Caco-2 (cell line): ENCODE measurements at regions not wholly inside any gene's neighbourhood (a gene's known extent, or its start where the extent isn't known, plus 50 kb on each side); places are given as distances from the start of the nearest gene placed in this dataset.

Experiments used
- BruUV-seq: library from RNA; stranded (reverse); fragments of 400-500 nt; replicated peaks from 2 replicates; lab custom pipeline; 2021; lab: Mats Ljungman, UMichigan
- CTCF ChIA-PET: fragments of 300-600 bp; sonication (Branson Sonifier 250); formaldehyde crosslinking; loops from one replicate; lab custom pipeline; 2022; ENCODE audit warnings: antibody characterized with exemption; lab: Charles Lee
- POLR2A ChIA-PET: fragments of 300-600 bp; sonication (Branson Sonifier 250); formaldehyde crosslinking; loops from one replicate; lab custom pipeline; 2022; ENCODE audit warnings: antibody characterized with exemption; lab: Charles Lee
- DNase-seq, 2 experiments: peaks; one replicate each; pipeline versions ENCODE4 v3.0.0 to v3.0.0-alpha.2; 2020 to 2022
- H3K27me3 ChIP-seq: replicated peaks from 2 replicates; pipeline ENCODE4 v1.6.0; 2011; ENCODE audit warnings: low read length; ENCODE audit not compliant: control insufficient read depth, insufficient read depth
- H3K36me3 ChIP-seq: 2 replicates; pipeline ENCODE4 v1.5.1; 2011; ENCODE audit warnings: low read length; ENCODE audit not compliant: control insufficient read depth, insufficient read depth
- H3K4me1 ChIP-seq: fragments of 250-450 bp; sonication (Bioruptor Pico); 2 replicates; pipeline ENCODE4 v1.5.1; 2020; ENCODE audit warnings: mild to moderate bottlenecking
- H3K4me3 ChIP-seq: 2 replicates; pipeline ENCODE4 v1.5.1; 2011; ENCODE audit warnings: low read depth, mild to moderate bottlenecking, control low read depth, low read length
- H3K9me3 ChIP-seq: fragments of 250-450 bp; sonication (Bioruptor Pico); 2 replicates; pipeline ENCODE4 v1.5.1; 2020; ENCODE audit warnings: mild to moderate bottlenecking, moderate library complexity
- H3K27ac Mint-ChIP-seq: one replicate; pipeline ENCODE4 v1.8.0; 2022; ENCODE audit warnings: mixed read lengths; ENCODE audit not compliant: unreplicated experiment
- H3K27me3 Mint-ChIP-seq: one replicate; pipeline ENCODE4 v1.8.0; 2022; ENCODE audit warnings: mixed read lengths; ENCODE audit not compliant: insufficient read depth, unreplicated experiment
- H3K36me3 Mint-ChIP-seq: one replicate; pipeline ENCODE4 v1.8.0; 2022; ENCODE audit warnings: mild to moderate bottlenecking, mixed read lengths; ENCODE audit not compliant: insufficient read depth, unreplicated experiment
- H3K4me1 Mint-ChIP-seq: one replicate; pipeline ENCODE4 v1.8.0; 2022; ENCODE audit warnings: low read depth, mixed read lengths; ENCODE audit not compliant: unreplicated experiment
- H3K4me3 Mint-ChIP-seq: one replicate; pipeline ENCODE4 v1.8.0; 2022; ENCODE audit warnings: mild to moderate bottlenecking, moderate library complexity, mixed read lengths; ENCODE audit not compliant: unreplicated experiment
- H3K9me3 Mint-ChIP-seq: one replicate; pipeline ENCODE4 v1.8.0; 2022; ENCODE audit warnings: mixed read lengths; ENCODE audit not compliant: unreplicated experiment
- intact Hi-C: fragments of 100-400 bp; cut with micrococcal nuclease; formaldehyde crosslinking; loops from one replicate; pipeline ENCODE4 v1.10.0; 2022; ENCODE audit not compliant: unreplicated experiment
- TF ChIP-seq, protein P1 (sequence below), 2 experiments: fragments of 200-600 bp in 1 of 2; IDR thresholded peaks; 1 replicate in 1 of 2; 2 replicates in 1 of 2; pipeline versions ENCODE4 v1.5.1 to v1.8.0; 2011 to 2022; ENCODE audit warnings: antibody characterized with exemption in 1 of 2, control low read depth in 1 of 2, inconsistent platforms in 1 of 2, low read depth in 1 of 2, low read length in 1 of 2, mild to moderate bottlenecking in 1 of 2, moderate library complexity in 1 of 2; ENCODE audit not compliant: insufficient read depth in 1 of 2, severe bottlenecking in 1 of 2, unreplicated experiment in 1 of 2

DNA sequence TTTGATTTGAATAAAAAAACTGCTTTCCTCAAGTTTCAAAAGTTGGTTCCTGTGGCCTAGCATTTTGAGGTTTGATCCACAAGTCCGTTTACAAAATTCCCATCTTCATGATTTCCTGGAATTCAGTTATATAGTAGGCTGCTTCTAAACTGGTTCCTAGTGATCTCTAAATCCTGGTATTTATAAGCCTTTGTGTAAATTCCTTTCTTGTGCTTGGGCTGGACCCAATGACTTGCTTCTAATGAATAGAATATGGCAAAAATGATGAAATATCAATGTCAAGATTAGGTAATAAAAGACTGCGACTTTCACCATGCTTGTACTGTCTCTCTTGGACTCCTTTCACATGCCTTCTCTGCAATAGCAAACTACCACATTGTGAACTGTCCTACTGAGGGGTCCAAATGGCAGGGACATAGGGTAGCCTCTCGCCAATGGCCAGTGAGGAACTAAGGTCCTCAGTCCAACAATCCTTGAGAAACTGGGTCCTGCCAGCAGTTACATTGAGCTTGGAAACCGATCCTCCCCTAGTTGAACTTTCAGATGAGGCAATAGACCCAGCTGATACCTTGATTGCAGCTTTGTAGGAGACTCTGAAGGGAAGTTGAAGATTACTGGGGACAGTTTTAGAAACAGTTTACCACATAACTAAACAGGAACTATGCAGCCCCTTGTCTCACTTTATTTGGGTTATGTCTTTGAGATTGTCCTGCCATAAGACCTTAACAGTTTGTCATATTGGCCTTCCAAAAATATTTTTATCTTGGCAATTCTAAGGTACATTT lies 303.9 kb upstream of the TBC1D5 start:
- intact Hi-C loops: no loop called here
- Histone ChIP-seq H3K4me1 (no peaks in the 10 kb centered on the region), H3K36me3 (no peaks in the 10 kb centered on the region), H3K27me3 (no peaks in the 10 kb centered on the region), H3K4me3 (no peak overlapping the region), H3K9me3 (no peaks in the 10 kb centered on the region)
- Mint-ChIP-seq H3K36me3 (no peaks in the 10 kb centered on the region), H3K27me3 (no peaks in the 10 kb centered on the region), H3K27ac (no peak overlapping the region), H3K9me3 (peaks cover 3% of the 10 kb centered on the region), H3K4me3 (no peak overlapping the region), H3K4me1 (no peaks in the 10 kb centered on the region)
- DNase-seq: no peak
- ChIA-PET POLR2A (no interaction called here), CTCF (no interaction called here)
- TF ChIP-seq, protein P1, sequence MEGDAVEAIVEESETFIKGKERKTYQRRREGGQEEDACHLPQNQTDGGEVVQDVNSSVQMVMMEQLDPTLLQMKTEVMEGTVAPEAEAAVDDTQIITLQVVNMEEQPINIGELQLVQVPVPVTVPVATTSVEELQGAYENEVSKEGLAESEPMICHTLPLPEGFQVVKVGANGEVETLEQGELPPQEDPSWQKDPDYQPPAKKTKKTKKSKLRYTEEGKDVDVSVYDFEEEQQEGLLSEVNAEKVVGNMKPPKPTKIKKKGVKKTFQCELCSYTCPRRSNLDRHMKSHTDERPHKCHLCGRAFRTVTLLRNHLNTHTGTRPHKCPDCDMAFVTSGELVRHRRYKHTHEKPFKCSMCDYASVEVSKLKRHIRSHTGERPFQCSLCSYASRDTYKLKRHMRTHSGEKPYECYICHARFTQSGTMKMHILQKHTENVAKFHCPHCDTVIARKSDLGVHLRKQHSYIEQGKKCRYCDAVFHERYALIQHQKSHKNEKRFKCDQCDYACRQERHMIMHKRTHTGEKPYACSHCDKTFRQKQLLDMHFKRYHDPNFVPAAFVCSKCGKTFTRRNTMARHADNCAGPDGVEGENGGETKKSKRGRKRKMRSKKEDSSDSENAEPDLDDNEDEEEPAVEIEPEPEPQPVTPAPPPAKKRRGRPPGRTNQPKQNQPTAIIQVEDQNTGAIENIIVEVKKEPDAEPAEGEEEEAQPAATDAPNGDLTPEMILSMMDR (IDR thresholded peaks at IDR 0.05; ENCODE audit: insufficient read depth in 1 of 2, low read depth in 1 of 2, low read length in 1 of 2, severe bottlenecking in 1 of 2, unreplicated experiment in 1 of 2): no peak
- no TSS peak for BruUV-seq

DNA sequence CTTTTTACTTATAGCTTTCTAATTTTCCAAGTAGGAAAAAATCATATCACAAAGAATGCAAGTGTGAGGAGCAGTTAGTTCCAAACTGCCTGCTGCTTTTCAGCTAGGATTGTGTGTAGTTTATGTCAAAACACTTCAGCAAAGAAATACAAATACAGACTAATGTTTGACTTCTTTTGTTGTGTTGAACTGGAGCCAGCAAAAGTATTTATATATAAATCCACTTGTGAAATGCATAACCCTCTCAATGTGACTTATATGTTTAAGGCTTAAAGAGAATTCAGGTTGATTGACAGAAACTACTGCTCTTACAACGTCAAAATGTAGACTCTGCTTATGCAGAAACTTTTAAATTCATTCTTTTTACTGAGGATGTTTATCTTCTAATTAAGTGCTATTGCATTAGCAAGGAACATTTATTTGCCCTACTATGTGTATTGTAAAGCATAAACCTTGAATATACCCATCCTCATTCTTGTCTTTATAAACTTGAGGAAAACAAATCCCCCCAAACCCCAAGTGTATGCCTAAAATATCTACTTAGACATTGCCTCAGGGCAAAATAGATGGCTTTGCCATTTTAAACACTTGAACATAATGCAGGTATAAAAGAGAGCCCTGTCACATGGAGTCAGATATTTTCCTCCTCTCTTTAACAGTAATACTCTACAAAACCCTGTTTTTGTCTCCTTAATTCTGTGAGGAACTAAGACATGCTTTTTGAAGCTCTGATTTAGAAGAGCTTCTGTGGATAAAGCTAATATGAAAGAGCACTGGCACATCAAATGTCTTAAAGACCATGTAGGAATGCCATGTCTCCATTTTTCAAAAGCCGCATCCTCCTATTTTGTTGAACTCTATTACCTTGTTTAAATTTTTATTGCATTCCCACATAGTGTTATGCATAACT lies 302.8 kb upstream of the TBC1D5 start:
- Mint-ChIP-seq H3K4me1 (no peaks in the 10 kb centered on the region), H3K4me3 (no peak overlapping the region), H3K36me3 (no peaks in the 10 kb centered on the region), H3K27ac (no peak overlapping the region), H3K27me3 (no peaks in the 10 kb centered on the region), H3K9me3 (peaks cover 12% of the 10 kb centered on the region)
- intact Hi-C loops: no loop called here
- TF ChIP-seq, protein P1 (IDR thresholded peaks at IDR 0.05; ENCODE audit: insufficient read depth in 1 of 2, low read depth in 1 of 2, low read length in 1 of 2, severe bottlenecking in 1 of 2, unreplicated experiment in 1 of 2): no peak
- Histone ChIP-seq H3K4me3 (no peak overlapping the region), H3K4me1 (no peaks in the 10 kb centered on the region), H3K27me3 (no peaks in the 10 kb centered on the region), H3K9me3 (no peaks in the 10 kb centered on the region), H3K36me3 (no peaks in the 10 kb centered on the region)
- POLR2A ChIA-PET: no interaction called here
- no TSS peak for BruUV-seq
- CTCF ChIA-PET: no interaction called here
- no peak for DNase-seq

DNA sequence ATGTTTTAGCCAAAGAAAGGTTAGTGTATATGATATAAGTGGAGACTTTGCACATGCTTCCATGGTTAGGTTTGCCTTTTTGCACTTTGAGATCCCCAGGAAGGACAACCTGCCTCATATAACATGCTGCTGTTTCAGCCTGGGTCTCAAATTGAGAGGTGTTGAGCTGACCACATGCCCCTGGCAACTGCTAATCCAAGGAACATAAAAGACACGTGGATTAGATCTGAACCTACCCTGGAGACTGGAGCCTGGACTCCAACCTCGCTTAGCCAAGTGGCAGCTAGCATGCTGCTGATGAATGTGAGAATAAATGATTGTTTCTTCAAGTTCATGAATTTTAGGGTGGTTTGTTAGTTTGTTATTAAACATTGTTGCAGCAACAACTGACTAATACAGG lies 301.8 kb upstream of the TBC1D5 start:
- no peaks in the 10 kb centered on the region for H3K27me3 ChIP-seq
- no peaks in the 10 kb centered on the region for H3K27me3 Mint-ChIP-seq
- no peaks in the 10 kb centered on the region for H3K9me3 ChIP-seq
- no peak for DNase-seq
- no peaks in the 10 kb centered on the region for H3K4me1 Mint-ChIP-seq
- H3K4me1 ChIP-seq: no peaks in the 10 kb centered on the region
- ChIA-PET CTCF (no interaction called here), POLR2A (no interaction called here)
- no peaks in the 10 kb centered on the region for H3K36me3 Mint-ChIP-seq
- H3K27ac Mint-ChIP-seq: no peak overlapping the region
- no TSS peak for BruUV-seq
- intact Hi-C loops: no loop called here
- H3K9me3 Mint-ChIP-seq: peaks cover 12% of the 10 kb centered on the region
- H3K4me3 Mint-ChIP-seq: no peak overlapping the region
- TF ChIP-seq, protein P1 (IDR thresholded peaks at IDR 0.05; ENCODE audit: insufficient read depth in 1 of 2, low read depth in 1 of 2, low read length in 1 of 2, severe bottlenecking in 1 of 2, unreplicated experiment in 1 of 2): no peak
- H3K4me3 ChIP-seq: no peak overlapping the region
- no peaks in the 10 kb centered on the region for H3K36me3 ChIP-seq
